Thymus (tissue), 11 donors: ENCODE measurements at regions not wholly inside any gene's neighbourhood (a gene's known extent, or its start where the extent isn't known, plus 50 kb on each side); places are given as distances from the start of the nearest gene placed in this dataset.
"Not testable (repeated sequence)": the region's sequence is repeated elsewhere in the genome, so short reads cannot be mapped to it uniquely, and the experiment has no call there.

Experiments
- DNase-seq, 9 donors: peaks; one replicate each; pipeline ENCODE4 v3.0.0-alpha.2; 2013; ENCODE audit warnings: low spot score in 9 of 9, low read depth in 6 of 9, missing footprints in 1 of 9
- H3K27ac ChIP-seq, 2 donors: one replicate each; pipeline ENCODE4 v1.5.1; 2013; ENCODE audit warnings: control low read depth in 1 of 2, low read depth in 1 of 2, low read length in 1 of 2, mild to moderate bottlenecking in 1 of 2, moderate library complexity in 1 of 2
- H3K27me3 ChIP-seq, 2 donors: one replicate each; pipeline ENCODE4 v1.5.1; 2013; ENCODE audit warnings: low read length in 1 of 2; ENCODE audit not compliant: control insufficient read depth in 2 of 2, insufficient read depth in 1 of 2
- H3K36me3 ChIP-seq, 2 donors: one replicate each; pipeline ENCODE4 v1.5.1; 2013; ENCODE audit warnings: low read length in 1 of 2, mild to moderate bottlenecking in 1 of 2, moderate library complexity in 1 of 2; ENCODE audit not compliant: control insufficient read depth in 2 of 2, insufficient read depth in 2 of 2
- H3K4me1 ChIP-seq, 2 donors: one replicate each; pipeline ENCODE4 v1.5.1; 2013; ENCODE audit warnings: low read length in 2 of 2; ENCODE audit not compliant: control insufficient read depth in 2 of 2, insufficient read depth in 2 of 2
- H3K4me3 ChIP-seq, 2 donors: one replicate each; pipeline ENCODE4 v1.5.1; 2013; ENCODE audit warnings: low read length in 2 of 2, control low read depth in 1 of 2, mild to moderate bottlenecking in 1 of 2
- H3K9me3 ChIP-seq, 2 donors: one replicate each; pipeline ENCODE4 v1.5.1; 2013; ENCODE audit warnings: low read length in 1 of 2, mild to moderate bottlenecking in 1 of 2; ENCODE audit not compliant: control insufficient read depth in 2 of 2, insufficient read depth in 1 of 2
- WGBS: extraction: QIAGEN DNeasy Blood & Tissue Kit; methylation state at CpG from one replicate; pipeline ENCODE4 v1.1.7; 2013; 5-methylcytosine and 5-hydroxymethylcytosine counted together
- donor health status: healthy.

DNA sequence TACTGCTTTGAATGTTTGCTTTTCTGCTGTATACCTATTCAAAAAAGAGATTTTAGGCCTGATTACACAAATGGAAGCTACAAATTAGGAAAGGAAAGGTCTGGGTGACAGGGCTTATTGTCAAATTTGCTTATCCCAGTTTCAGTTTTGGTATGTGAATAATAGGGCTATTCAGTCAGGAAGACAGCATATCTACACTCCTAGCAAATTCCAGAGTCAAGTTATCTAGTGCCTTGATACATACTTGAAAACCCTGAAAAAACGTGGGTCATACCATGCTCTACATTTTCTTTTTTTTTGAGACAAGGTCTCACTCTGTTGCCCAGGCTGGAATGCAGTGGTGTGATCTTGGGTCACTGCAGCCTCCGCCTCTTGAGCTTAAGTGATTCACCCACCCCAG is 59.2 kb upstream of the CCDC180 start:
- H3K9me3 ChIP-seq, H3K27me3 ChIP-seq, H3K36me3 ChIP-seq, DNase-seq, H3K4me1 ChIP-seq, H3K27ac ChIP-seq, H3K4me3 ChIP-seq: not testable (repeated sequence)
- 97% methylated on average over 2 of the region's 2 CpGs for WGBS

- no peaks in the 10 kb centered on the region for H3K36me3 ChIP-seq
Observed at GRCh38 chr9:97243606-97244005, 63.9 kb upstream of the CCDC180 start.

DNA sequence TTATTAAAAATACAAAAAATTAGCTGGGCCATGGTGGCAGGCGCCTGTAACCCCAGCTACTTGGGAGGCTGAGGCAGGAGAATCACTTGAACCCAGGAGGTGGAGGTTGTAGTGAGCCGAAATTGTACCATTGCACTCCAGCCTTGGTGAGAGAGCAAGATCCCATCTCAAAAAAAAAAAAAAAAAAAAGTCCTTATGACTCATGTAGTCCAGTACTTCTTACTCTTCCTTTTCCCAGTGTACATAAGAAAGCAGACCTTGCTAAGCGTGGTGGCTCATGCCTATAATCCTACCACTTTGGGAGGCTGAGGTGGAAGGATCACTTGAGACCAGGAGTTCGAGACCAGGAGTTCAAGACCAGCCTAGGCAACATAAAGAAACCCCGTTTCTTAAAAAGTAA is 66.0 kb upstream of the CCDC180 start:
- DNase-seq, H3K9me3 ChIP-seq, H3K27ac ChIP-seq, H3K4me1 ChIP-seq, H3K36me3 ChIP-seq, H3K4me3 ChIP-seq: not testable (repeated sequence)
- peaks cover 0 to 13% of the 10 kb centered on the region in 2 donors for H3K27me3 ChIP-seq
- 99% methylated on average over 5 of the region's 5 CpGs for WGBS

More at GRCh38 chr9:97243606-97244005, 63.9 kb upstream of the CCDC180 start:
- Histone ChIP-seq H3K4me3 (no peak overlapping the region), H3K27me3 (peaks cover 0 to under 1% of the 10 kb centered on the region in 2 donors), H3K4me1 (peaks cover 2 to 3% of the 10 kb centered on the region in 2 donors), H3K9me3 (no peaks in the 10 kb centered on the region), H3K27ac (no peak overlapping the region)
- DNase-seq: no peak
- 99% methylated on average over 4 of the region's 4 CpGs for WGBS

GRCh38 chr9:97237951-97238889 is 69.2 kb upstream of the CCDC180 start:
- Histone ChIP-seq H3K27ac (peak overlapping the region; percentile 72 to 77), H3K9me3 (no peaks in the 10 kb centered on the region), H3K36me3 (no peaks in the 10 kb centered on the region), H3K27me3 (peaks cover 0 to 13% of the 10 kb centered on the region in 2 donors), H3K4me1 (peaks cover 3 to 8% of the 10 kb centered on the region in 2 donors), H3K4me3 (peak overlapping the region; percentile 51 to 57)
- 1% methylated on average over 58 of the region's 58 CpGs for WGBS
- peak; percentile 36 to 85 (median 54) for DNase-seq

- Histone ChIP-seq H3K4me1 (peaks cover 3 to 8% of the 10 kb centered on the region in 2 donors), H3K36me3 (no peaks in the 10 kb centered on the region), H3K4me3 (peak overlapping the region in 1 of 2 donors; percentile 57), H3K27ac (no peak overlapping the region), H3K9me3 (no peaks in the 10 kb centered on the region), H3K27me3 (peaks cover 0 to 13% of the 10 kb centered on the region in 2 donors)
- 68% methylated on average over 23 of the region's 23 CpGs for WGBS
- DNase-seq: no peak
Observed at GRCh38 chr9:97237311-97237786, 70.1 kb upstream of the CCDC180 start.

- H3K27ac ChIP-seq, H3K36me3 ChIP-seq, H3K27me3 ChIP-seq, DNase-seq, H3K4me3 ChIP-seq, H3K9me3 ChIP-seq, H3K4me1 ChIP-seq: not testable (repeated sequence)
- 97% methylated on average over 2 of the region's 2 CpGs for WGBS
Observed at GRCh38 chr9:97233009-97233400, 74.5 kb upstream of the CCDC180 start.

- H3K27me3 ChIP-seq, H3K27ac ChIP-seq, DNase-seq, H3K4me1 ChIP-seq, H3K4me3 ChIP-seq, H3K36me3 ChIP-seq, H3K9me3 ChIP-seq: not testable (repeated sequence)
- WGBS: 91% methylated on average over 13 of the region's 13 CpGs
Observed at GRCh38 chr9:97232060-97233008, 75.1 kb upstream of the CCDC180 start.

- H3K27me3 ChIP-seq: peaks cover 19 to 38% of the 10 kb centered on the region in 2 donors
- H3K9me3 ChIP-seq, H3K27ac ChIP-seq, H3K4me1 ChIP-seq, H3K36me3 ChIP-seq, DNase-seq, H3K4me3 ChIP-seq: not testable (repeated sequence)
- WGBS: 20% methylated on average over 21 of the region's 21 CpGs
Observed at GRCh38 chr9:97222393-97222792, 85.1 kb upstream of the CCDC180 start.
